ENCODE measurements at regions not wholly inside any gene's neighbourhood (a gene's known extent, or its start where the extent isn't known, plus 50 kb on each side); places are given as distances from the start of the nearest gene placed in this dataset.

DNA sequence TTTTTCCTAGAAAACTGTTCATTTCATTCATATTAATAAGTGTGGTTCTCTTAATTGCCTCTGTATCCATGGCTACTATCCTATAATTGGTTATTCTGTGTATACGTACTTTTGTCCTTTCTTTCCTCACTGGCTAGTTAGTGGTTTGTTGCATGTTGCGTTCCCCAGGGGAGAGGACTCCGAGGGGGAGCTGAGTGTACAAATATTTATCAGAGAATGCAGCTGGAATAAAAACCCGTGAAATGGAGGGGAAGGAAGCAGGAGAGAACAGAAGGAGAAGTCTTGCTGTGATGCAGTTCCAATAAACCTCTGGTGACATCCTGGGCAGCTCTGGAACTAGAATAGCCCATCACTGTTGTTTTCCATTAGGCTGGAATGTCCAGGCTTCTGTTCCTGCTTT, 117.1 kb upstream of the RGS6 start:
- TF ChIP-seq, protein P1, sequence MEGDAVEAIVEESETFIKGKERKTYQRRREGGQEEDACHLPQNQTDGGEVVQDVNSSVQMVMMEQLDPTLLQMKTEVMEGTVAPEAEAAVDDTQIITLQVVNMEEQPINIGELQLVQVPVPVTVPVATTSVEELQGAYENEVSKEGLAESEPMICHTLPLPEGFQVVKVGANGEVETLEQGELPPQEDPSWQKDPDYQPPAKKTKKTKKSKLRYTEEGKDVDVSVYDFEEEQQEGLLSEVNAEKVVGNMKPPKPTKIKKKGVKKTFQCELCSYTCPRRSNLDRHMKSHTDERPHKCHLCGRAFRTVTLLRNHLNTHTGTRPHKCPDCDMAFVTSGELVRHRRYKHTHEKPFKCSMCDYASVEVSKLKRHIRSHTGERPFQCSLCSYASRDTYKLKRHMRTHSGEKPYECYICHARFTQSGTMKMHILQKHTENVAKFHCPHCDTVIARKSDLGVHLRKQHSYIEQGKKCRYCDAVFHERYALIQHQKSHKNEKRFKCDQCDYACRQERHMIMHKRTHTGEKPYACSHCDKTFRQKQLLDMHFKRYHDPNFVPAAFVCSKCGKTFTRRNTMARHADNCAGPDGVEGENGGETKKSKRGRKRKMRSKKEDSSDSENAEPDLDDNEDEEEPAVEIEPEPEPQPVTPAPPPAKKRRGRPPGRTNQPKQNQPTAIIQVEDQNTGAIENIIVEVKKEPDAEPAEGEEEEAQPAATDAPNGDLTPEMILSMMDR (conservative IDR thresholded peaks at IDR 0.05; ENCODE audit: low read depth in 2 of 2): no peak
- TF ChIP-seq EZH2 (IDR thresholded peaks at IDR 0.05; ENCODE audit: low read depth, unreplicated experiment): no peak
- no peak for TF ChIP-seq CREB1 (CRISPR knock-in tag; IDR thresholded peaks at IDR 0.05; ENCODE audit: low read depth)
- TF ChIP-seq JUNB (IDR thresholded peaks at IDR 0.05; ENCODE audit: unreplicated experiment): no peak
- TF ChIP-seq, protein P2, sequence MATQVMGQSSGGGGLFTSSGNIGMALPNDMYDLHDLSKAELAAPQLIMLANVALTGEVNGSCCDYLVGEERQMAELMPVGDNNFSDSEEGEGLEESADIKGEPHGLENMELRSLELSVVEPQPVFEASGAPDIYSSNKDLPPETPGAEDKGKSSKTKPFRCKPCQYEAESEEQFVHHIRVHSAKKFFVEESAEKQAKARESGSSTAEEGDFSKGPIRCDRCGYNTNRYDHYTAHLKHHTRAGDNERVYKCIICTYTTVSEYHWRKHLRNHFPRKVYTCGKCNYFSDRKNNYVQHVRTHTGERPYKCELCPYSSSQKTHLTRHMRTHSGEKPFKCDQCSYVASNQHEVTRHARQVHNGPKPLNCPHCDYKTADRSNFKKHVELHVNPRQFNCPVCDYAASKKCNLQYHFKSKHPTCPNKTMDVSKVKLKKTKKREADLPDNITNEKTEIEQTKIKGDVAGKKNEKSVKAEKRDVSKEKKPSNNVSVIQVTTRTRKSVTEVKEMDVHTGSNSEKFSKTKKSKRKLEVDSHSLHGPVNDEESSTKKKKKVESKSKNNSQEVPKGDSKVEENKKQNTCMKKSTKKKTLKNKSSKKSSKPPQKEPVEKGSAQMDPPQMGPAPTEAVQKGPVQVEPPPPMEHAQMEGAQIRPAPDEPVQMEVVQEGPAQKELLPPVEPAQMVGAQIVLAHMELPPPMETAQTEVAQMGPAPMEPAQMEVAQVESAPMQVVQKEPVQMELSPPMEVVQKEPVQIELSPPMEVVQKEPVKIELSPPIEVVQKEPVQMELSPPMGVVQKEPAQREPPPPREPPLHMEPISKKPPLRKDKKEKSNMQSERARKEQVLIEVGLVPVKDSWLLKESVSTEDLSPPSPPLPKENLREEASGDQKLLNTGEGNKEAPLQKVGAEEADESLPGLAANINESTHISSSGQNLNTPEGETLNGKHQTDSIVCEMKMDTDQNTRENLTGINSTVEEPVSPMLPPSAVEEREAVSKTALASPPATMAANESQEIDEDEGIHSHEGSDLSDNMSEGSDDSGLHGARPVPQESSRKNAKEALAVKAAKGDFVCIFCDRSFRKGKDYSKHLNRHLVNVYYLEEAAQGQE (IDR thresholded peaks at IDR 0.05; ENCODE audit: unreplicated experiment): no peak
- no peak for TF ChIP-seq ZNF114 (CRISPR knock-in tag; IDR thresholded peaks at IDR 0.05)
- TF ChIP-seq POLR2AphosphoS5 (IDR thresholded peaks at IDR 0.05; ENCODE audit: low read depth): no peak
- TF ChIP-seq, protein P3, sequence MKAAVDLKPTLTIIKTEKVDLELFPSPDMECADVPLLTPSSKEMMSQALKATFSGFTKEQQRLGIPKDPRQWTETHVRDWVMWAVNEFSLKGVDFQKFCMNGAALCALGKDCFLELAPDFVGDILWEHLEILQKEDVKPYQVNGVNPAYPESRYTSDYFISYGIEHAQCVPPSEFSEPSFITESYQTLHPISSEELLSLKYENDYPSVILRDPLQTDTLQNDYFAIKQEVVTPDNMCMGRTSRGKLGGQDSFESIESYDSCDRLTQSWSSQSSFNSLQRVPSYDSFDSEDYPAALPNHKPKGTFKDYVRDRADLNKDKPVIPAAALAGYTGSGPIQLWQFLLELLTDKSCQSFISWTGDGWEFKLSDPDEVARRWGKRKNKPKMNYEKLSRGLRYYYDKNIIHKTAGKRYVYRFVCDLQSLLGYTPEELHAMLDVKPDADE (IDR thresholded peaks at IDR 0.05): no peak

Measured in GM23338 (cell line).